ENCODE measurements at regions not wholly inside any gene's neighbourhood (a gene's known extent, or its start where the extent isn't known, plus 50 kb on each side); places are given as distances from the start of the nearest gene placed in this dataset.

DNA sequence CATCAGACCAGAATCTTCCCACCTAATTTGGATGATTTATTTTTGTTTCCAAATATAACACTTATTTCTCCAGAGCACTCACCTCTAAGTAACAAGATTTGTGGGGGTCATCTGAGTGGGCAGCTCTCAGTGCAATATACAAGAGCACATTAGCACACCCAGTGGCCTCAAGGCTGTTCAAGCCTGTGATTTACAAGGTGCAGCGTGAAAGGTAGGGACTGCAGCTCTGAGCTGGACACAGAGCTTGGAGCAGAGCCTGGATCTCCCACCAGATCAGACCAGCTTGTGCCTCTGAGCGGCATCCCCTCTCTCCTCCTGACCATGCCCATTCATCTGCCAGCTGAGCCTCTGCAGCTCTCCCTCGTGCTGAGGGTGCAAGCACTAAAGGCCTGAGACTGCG, 323.3 kb upstream of the ZC3H12C start:
- Mint-ChIP-seq H3K27ac (no peak overlapping the region), H3K27me3 (no peaks in the 10 kb centered on the region), H3K4me1 (ENCODE audit: low read depth) (no peaks in the 10 kb centered on the region), H3K4me3 (no peak overlapping the region), H3K36me3 (ENCODE audit: low read depth) (no peaks in the 10 kb centered on the region), H3K9me3 (no peaks in the 10 kb centered on the region)
- no peak for DNase-seq

DNA sequence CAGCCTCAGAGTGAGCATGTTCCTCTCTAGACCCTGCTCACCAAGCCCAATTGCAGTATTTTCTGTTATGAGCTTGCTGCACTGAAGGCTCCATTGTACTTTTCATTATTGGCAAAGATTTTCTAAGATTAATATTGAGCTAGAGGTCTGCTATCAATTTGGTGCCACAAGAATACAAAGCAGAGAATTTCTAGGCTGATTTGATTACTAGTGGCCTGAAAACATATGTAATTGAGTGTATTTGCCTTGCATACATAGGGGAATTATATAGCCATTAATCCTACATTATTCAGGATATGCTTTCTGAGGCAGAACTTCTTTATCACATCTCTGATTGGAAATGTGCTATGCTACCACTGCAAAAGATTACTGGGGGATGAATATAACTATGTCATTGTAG, 322.9 kb upstream of the ZC3H12C start:
- Mint-ChIP-seq H3K27me3 (no peaks in the 10 kb centered on the region), H3K9me3 (no peaks in the 10 kb centered on the region)

DNA sequence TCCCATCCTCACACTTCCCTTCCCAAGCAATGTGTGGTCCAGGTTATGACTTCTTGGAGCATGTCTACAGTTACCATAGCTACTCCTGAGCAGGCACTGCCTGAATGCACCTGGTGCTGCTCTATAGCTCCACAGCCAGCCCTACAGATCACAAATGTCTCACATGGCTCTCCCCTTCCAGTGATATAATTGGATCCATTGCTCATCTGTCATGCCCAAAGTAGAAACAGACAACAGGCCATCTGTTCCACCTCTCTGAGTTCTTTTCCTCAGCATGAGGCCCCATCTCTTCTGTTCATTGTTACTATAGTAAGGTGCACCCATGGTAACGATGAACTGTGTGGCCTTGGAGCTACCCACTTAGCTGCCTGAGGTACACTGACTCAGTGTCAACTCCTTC, 320.3 kb upstream of the ZC3H12C start:
- Mint-ChIP-seq H3K27me3 (no peaks in the 10 kb centered on the region), H3K4me1 (ENCODE audit: low read depth) (no peaks in the 10 kb centered on the region), H3K9me3 (no peaks in the 10 kb centered on the region), H3K4me3 (no peak overlapping the region), H3K27ac (no peak overlapping the region), H3K36me3 (ENCODE audit: low read depth) (no peaks in the 10 kb centered on the region)
- no peak for DNase-seq

More for the DNA sequence above, 322.9 kb upstream of the ZC3H12C start:
- DNase-seq, result no peak
- Mint-ChIP-seq H3K27ac (no peak overlapping the region), H3K36me3 (ENCODE audit: low read depth) (no peaks in the 10 kb centered on the region), H3K4me1 (ENCODE audit: low read depth) (no peaks in the 10 kb centered on the region), H3K4me3 (no peak overlapping the region)

DNA sequence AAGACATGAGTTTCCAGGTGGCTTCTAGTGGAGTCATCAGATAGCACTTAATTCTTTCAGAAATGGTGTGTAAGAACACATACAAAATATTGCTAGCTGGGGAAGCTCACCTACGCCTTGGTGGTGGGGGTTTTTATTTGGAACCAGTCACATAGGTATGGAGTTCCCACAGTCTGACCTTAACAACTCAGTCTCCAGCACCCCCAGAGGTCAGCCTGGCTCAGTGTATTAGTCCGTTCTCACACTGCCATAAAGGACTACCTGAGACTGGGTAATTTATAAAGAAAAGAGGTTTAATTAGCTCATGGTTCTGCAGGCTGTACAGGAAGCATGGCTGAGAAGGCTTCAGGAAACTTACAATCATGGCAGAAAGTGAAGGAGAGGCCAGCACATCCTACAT, 317.5 kb upstream of the ZC3H12C start:
- Mint-ChIP-seq H3K27ac (no peak overlapping the region), H3K4me1 (ENCODE audit: low read depth) (no peaks in the 10 kb centered on the region), H3K4me3 (no peak overlapping the region), H3K36me3 (ENCODE audit: low read depth) (no peaks in the 10 kb centered on the region), H3K27me3 (no peaks in the 10 kb centered on the region), H3K9me3 (no peaks in the 10 kb centered on the region)
- no peak for DNase-seq

DNA sequence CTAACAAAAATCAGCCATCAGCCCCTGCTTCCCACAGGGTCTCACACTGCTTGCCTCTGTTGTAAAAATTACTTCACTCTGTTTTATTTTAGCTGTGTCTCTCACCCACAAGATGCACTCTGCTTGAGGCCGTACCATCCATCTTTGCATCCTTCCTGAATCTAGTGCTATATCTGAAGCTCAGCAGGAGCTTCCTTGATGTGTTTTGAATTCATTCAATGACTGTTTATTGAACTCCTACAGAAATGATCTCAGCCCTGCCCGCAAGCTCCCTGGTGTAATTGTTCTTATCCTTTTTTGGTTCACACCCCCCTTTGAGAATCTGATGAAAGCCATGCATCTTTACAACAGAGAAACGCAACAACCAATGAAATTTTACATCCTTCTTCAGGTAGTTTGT, 310.2 kb upstream of the ZC3H12C start:
- no peak for DNase-seq
- H3K4me3 Mint-ChIP-seq, result no peak overlapping the region
- H3K27me3 Mint-ChIP-seq, result no peaks in the 10 kb centered on the region
- H3K36me3 Mint-ChIP-seq (ENCODE audit: low read depth), result no peaks in the 10 kb centered on the region
- H3K9me3 Mint-ChIP-seq, result no peaks in the 10 kb centered on the region
- H3K27ac Mint-ChIP-seq, result no peak overlapping the region
- H3K4me1 Mint-ChIP-seq (ENCODE audit: low read depth), result no peaks in the 10 kb centered on the region

DNA sequence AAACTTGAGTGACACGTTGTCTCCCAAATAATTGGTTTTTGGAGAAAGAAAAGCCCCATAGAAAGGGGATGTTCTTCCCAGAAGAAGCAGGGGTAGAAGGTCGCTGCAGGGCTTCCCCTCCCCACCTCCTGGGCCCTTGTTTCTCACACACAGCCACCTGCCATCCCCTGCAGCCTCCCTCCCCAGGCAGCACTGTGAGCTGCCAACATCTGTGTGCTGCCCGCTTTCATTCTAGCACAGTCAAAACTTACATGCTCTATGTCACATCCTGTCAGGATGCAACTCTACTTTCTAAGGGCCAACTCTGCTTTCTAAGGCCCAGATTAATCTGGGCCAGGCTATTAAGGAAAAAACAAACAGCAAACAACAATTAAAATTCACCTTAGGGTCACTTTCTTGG, 309.4 kb upstream of the ZC3H12C start:
- H3K27me3 Mint-ChIP-seq, result no peaks in the 10 kb centered on the region
- H3K9me3 Mint-ChIP-seq, result no peaks in the 10 kb centered on the region
- H3K36me3 Mint-ChIP-seq (ENCODE audit: low read depth), result no peaks in the 10 kb centered on the region
- no peaks in the 10 kb centered on the region for H3K4me1 Mint-ChIP-seq (ENCODE audit: low read depth)
- H3K4me3 Mint-ChIP-seq, result no peak overlapping the region
- DNase-seq, result no peak
- no peak overlapping the region for H3K27ac Mint-ChIP-seq

DNA sequence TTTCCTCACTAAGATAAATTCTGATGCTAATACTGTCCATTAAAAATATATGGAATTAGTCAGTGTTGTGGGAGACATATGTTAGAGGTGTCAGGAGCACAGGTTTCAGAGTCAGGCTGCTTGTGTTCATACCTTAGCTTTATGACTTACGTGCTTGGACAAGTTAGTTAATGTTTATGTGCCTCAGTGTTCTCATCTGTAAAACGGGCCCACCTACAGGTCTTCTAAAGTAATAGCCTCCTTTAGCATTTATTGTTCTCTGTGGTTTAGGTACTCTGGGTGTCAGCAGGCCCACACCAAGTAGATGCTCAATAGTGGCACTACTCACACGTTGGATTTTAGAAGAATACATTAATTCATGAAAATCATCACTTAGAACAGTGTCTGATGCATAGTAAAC, 308.7 kb upstream of the ZC3H12C start:
- DNase-seq, result no peak
- H3K36me3 Mint-ChIP-seq (ENCODE audit: low read depth), result no peaks in the 10 kb centered on the region
- no peaks in the 10 kb centered on the region for H3K27me3 Mint-ChIP-seq
- H3K9me3 Mint-ChIP-seq, result no peaks in the 10 kb centered on the region
- no peak overlapping the region for H3K27ac Mint-ChIP-seq
- H3K4me1 Mint-ChIP-seq (ENCODE audit: low read depth), result no peaks in the 10 kb centered on the region
- no peak overlapping the region for H3K4me3 Mint-ChIP-seq

DNA sequence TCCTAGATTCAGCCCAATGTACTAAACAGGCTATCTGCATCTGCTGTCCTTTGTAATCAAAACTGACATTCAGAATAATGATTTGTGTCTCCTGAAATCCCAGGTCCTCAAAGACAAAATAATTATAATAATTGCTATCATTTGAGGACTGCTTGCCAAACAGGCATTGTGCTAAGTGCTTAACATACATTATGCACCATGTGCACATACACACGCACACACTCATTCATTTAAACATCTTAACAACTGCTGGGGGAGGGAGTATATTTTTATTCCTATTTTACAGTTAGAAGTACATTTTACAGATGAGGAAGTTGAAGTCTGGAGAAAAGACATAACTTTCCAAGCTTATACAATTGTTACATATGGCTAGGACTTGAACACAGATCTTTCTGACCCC, 308.0 kb upstream of the ZC3H12C start:
- no peak for DNase-seq
- no peaks in the 10 kb centered on the region for H3K27me3 Mint-ChIP-seq
- no peaks in the 10 kb centered on the region for H3K9me3 Mint-ChIP-seq
- H3K4me3 Mint-ChIP-seq, result no peak overlapping the region
- H3K27ac Mint-ChIP-seq, result no peak overlapping the region
- H3K4me1 Mint-ChIP-seq (ENCODE audit: low read depth), result no peaks in the 10 kb centered on the region
- H3K36me3 Mint-ChIP-seq (ENCODE audit: low read depth), result no peaks in the 10 kb centered on the region

DNA sequence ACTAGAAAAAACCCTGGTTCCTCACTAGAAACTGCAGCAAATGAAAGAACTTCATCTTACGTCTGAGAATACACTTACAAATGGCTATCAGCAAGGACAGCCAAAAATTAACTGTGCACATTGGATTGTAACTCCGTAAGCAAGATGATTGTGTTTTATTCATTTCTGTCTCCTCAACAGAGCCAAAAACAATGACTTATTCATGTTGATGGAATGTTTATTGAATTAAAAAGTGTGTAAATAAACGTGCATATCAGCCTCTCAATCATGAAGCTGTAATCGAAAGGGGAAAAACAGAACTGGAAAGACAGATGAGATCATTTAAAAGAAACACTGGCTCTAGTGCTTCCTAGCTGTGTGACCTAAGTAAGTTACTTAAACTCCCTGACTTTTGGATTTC, 307.5 kb upstream of the ZC3H12C start:
- Mint-ChIP-seq H3K4me1 (ENCODE audit: low read depth) (no peaks in the 10 kb centered on the region), H3K9me3 (no peaks in the 10 kb centered on the region), H3K4me3 (no peak overlapping the region), H3K27me3 (no peaks in the 10 kb centered on the region), H3K27ac (no peak overlapping the region), H3K36me3 (ENCODE audit: low read depth) (no peaks in the 10 kb centered on the region)
- DNase-seq, result no peak

DNA sequence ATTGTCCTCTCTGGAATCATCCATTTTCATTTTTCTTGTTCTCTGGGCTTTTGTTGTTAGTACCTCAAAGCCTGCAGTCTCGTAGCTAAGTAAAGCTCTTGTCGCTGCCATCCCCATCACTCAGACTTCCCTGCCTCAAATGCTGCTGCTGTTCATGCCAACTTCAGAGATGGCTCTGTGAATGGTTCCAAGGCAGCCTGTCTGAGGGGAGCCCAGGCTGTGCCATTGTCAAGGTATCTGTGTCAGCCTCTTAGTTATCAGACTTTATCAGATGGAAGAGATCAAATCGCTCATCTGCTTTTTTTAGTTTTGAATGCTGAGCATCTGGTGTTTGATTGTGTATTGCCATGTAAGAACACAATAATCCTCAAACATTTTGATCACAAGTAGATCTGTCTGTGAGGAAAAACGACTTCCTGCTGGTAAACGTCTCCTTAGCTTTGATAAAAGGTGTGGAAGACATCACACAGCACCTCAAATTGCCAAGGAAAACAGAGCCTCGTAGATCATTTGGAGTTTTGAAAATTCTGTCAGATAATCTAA, 304.2 kb upstream of the ZC3H12C start:
- no peaks in the 10 kb centered on the region for H3K27me3 Mint-ChIP-seq
- no peaks in the 10 kb centered on the region for H3K36me3 Mint-ChIP-seq (ENCODE audit: low read depth)
- H3K27ac Mint-ChIP-seq, result no peak overlapping the region
- no peaks in the 10 kb centered on the region for H3K4me1 Mint-ChIP-seq (ENCODE audit: low read depth)
- H3K4me3 Mint-ChIP-seq, result no peak overlapping the region
- no peaks in the 10 kb centered on the region for H3K9me3 Mint-ChIP-seq
- no peak for DNase-seq

DNA sequence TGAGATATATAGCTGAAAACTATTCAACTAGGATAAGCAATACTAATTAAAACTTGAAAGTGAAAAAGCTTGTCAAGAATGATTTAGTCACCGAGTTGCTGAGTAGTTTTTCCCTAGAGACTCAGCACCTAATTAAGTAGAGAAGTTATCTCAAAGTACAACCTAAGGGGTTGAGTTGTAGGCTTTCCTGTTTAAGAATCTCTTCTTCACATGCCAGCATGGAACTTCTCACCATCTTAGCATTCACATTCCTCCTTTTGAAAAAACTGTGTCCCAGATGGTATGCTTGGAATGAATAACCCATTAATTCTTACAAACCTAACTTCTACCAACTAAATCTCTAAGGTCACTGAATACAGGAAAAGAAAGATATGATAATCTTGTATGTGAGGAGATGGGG, 303.3 kb upstream of the ZC3H12C start:
- Mint-ChIP-seq H3K36me3 (ENCODE audit: low read depth) (no peaks in the 10 kb centered on the region), H3K4me3 (no peak overlapping the region), H3K4me1 (ENCODE audit: low read depth) (no peaks in the 10 kb centered on the region), H3K9me3 (no peaks in the 10 kb centered on the region), H3K27ac (no peak overlapping the region), H3K27me3 (no peaks in the 10 kb centered on the region)
- DNase-seq, result no peak

DNA sequence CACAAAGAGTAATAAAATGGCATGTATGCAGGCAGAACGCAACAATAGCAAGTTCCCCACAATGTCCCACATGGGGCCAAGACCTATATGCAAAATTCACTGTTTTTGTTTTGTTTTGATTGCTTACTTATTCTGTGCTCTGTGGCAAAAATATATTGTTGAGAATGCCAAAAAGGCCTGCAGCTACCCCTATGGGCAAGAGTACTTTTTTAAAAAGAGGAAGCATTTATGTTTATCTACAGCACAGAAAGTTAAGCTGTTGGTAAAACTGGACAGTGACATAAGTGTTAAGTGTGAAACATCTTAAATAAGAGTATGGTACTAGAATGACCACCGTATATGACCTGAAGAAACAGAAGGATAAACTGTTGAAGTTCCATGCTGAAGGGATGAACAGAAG, 301.9 kb upstream of the ZC3H12C start:
- no peak for DNase-seq
- Mint-ChIP-seq H3K27me3 (no peaks in the 10 kb centered on the region), H3K27ac (no peak overlapping the region), H3K9me3 (no peaks in the 10 kb centered on the region), H3K4me3 (no peak overlapping the region), H3K4me1 (ENCODE audit: low read depth) (no peaks in the 10 kb centered on the region), H3K36me3 (ENCODE audit: low read depth) (no peaks in the 10 kb centered on the region)

DNA sequence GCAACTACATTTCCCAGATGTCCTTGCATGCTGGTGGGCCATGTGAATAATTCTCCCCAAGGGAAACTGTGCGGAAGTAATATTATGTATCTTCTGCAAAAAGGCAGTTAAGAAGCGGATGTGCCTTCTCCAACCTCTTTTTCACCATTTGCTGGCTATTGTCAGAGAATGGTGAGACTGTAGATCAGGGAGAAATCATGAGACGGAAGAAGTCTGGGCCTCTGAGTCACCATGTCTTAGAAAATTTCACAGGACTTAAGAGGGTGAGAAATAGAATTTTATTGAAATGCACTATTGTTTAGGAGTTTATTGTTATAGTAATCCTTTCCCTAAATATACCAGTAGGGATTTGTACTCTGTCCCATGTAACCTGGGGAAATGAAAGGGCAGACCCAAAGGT, 298.7 kb upstream of the ZC3H12C start:
- Mint-ChIP-seq H3K9me3 (no peaks in the 10 kb centered on the region), H3K36me3 (ENCODE audit: low read depth) (no peaks in the 10 kb centered on the region), H3K27me3 (no peaks in the 10 kb centered on the region), H3K27ac (no peak overlapping the region), H3K4me3 (no peak overlapping the region), H3K4me1 (ENCODE audit: low read depth) (no peaks in the 10 kb centered on the region)
- no peak for DNase-seq

DNA sequence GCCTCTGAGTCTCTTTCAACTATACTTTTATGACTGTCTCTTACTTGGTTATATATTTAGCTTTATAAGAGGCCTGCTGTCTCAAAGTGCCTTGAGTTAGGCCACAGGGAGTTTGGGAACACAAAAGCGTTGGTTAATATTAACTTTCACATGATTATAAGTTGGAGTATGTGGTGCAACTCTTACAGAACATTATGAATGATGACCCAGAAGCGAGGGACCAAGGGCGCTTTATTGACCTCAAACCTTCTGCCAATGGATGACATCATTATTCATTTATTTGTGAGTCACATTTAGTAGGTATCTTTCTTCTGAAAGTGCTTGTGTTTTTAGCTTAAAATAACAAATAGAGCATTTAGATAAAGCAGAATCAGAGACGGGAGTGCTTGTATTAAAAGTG, 298.0 kb upstream of the ZC3H12C start:
- Mint-ChIP-seq H3K27ac (no peak overlapping the region), H3K4me1 (ENCODE audit: low read depth) (no peaks in the 10 kb centered on the region), H3K4me3 (no peak overlapping the region), H3K27me3 (no peaks in the 10 kb centered on the region), H3K9me3 (no peaks in the 10 kb centered on the region), H3K36me3 (ENCODE audit: low read depth) (no peaks in the 10 kb centered on the region)
- no peak for DNase-seq

DNA sequence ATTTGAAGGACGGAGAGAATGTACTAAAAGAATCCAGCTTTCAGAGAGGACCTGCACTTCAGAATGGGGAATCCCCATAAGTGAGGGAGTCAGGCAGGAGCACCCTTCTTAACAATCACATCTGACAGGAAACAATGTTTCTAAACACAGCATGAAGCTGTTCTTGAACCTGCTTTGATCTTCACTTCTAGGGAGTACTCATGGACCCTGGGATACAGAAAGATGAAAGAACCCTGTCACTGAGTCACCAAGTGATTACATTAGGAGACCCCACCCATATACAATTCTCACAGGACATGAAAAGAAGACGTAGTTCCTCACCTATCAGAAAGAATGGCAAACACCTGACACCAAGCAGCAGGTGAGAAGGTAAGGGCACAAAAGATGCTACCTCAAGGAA, 296.9 kb upstream of the ZC3H12C start:
- no peak overlapping the region for H3K27ac Mint-ChIP-seq
- H3K27me3 Mint-ChIP-seq, result no peaks in the 10 kb centered on the region
- H3K4me1 Mint-ChIP-seq (ENCODE audit: low read depth), result no peaks in the 10 kb centered on the region
- H3K4me3 Mint-ChIP-seq, result no peak overlapping the region
- H3K9me3 Mint-ChIP-seq, result no peaks in the 10 kb centered on the region
- no peak for DNase-seq
- H3K36me3 Mint-ChIP-seq (ENCODE audit: low read depth), result no peaks in the 10 kb centered on the region

DNA sequence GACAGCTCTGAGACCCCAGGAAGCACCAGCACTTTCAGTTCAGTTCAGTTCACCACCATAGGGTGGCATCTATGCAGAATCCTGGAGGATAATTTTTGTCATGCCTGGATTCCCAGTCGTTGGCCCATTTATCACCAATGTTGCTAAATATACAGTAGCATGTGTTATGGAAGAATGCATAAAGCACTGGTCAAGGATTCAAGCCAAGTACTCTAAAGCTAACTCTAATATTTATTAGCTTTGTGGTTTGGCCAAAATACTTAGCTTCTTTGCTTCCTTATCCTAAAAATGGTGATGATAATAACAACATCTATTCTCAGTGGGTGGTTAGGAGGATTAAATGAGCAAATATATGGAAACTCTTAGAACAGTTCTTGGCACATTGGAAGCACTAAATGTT, 294.7 kb upstream of the ZC3H12C start:
- no peaks in the 10 kb centered on the region for H3K27me3 Mint-ChIP-seq
- DNase-seq, result no peak
- H3K9me3 Mint-ChIP-seq, result no peaks in the 10 kb centered on the region
- H3K27ac Mint-ChIP-seq, result no peak overlapping the region
- no peak overlapping the region for H3K4me3 Mint-ChIP-seq
- no peaks in the 10 kb centered on the region for H3K4me1 Mint-ChIP-seq (ENCODE audit: low read depth)
- no peaks in the 10 kb centered on the region for H3K36me3 Mint-ChIP-seq (ENCODE audit: low read depth)

Measured in activated T-cell treated with anti-CD3 and anti-CD28 coated beads, Interleukin-2, amount 50 U/mL, for 24 hours (primary cell).